ENCODE measurements at regions not wholly inside any gene's neighbourhood (a gene's known extent, or its start where the extent isn't known, plus 50 kb on each side); places are given as distances from the start of the nearest gene placed in this dataset.

- no peak overlapping the region for H3K4me3 ChIP-seq (ENCODE audit: low read depth, low read length)
- H3K27ac ChIP-seq (ENCODE audit: extremely low read depth, low read depth, low read length), result no peak overlapping the region
- ChIA-PET POLR2A (no interaction called here), CTCF (no interaction called here)
- H3K9me3 ChIP-seq (ENCODE audit: control insufficient read depth, insufficient read depth, low read depth, low read length), result no peaks in the 10 kb centered on the region
- no peaks in the 10 kb centered on the region for H3K4me1 ChIP-seq (ENCODE audit: control insufficient read depth, insufficient read depth, low read length)
- TF ChIP-seq ZNF513 (tag by site-specific recombination; IDR thresholded peaks at IDR 0.05) (no peak), KLF16 (tag by site-specific recombination; IDR thresholded peaks at IDR 0.05) (no peak), ZBTB6 (tag by site-specific recombination; IDR thresholded peaks at IDR 0.05) (no peak), ZNF362 (tag by site-specific recombination; IDR thresholded peaks at IDR 0.05) (no peak), ZNF626 (tag by site-specific recombination; IDR thresholded peaks at IDR 0.05) (no peak), ZNF776 (tag by site-specific recombination; IDR thresholded peaks at IDR 0.05; ENCODE audit: borderline replicate concordance) (no peak), ZNF10 (tag by site-specific recombination; IDR thresholded peaks at IDR 0.05) (no peak), ZNF843 (tag by site-specific recombination; IDR thresholded peaks at IDR 0.05) (no peak), PATZ1 (tag by site-specific recombination; IDR thresholded peaks at IDR 0.05) (no peak), ZNF529 (tag by site-specific recombination; IDR thresholded peaks at IDR 0.05; ENCODE audit: insufficient replicate concordance) (no peak), BCL11A (tag by site-specific recombination; IDR thresholded peaks at IDR 0.05; ENCODE audit: low read depth) (no peak), ZNF280D (tag by site-specific recombination; IDR thresholded peaks at IDR 0.05) (no peak), YY1 (tag by site-specific recombination; IDR thresholded peaks at IDR 0.05) (no peak)
- H3K36me3 ChIP-seq (ENCODE audit: control insufficient read depth in 2 of 2, insufficient read depth in 1 of 2, low read length in 2 of 2), result no peaks in the 10 kb centered on the region
Measured at GRCh38 chrX:131219271-131219670, 69.8 kb downstream of the IGSF1 start.

- H3K4me1 ChIP-seq (ENCODE audit: control insufficient read depth, insufficient read depth, low read length), result no peaks in the 10 kb centered on the region
- CTCF ChIA-PET, result no interaction called here
- no peaks in the 10 kb centered on the region for H3K9me3 ChIP-seq (ENCODE audit: control insufficient read depth, insufficient read depth, low read depth, low read length)
- POLR2A ChIA-PET, result no interaction called here
- H3K36me3 ChIP-seq (ENCODE audit: control insufficient read depth in 2 of 2, insufficient read depth in 1 of 2, low read length in 2 of 2), result no peaks in the 10 kb centered on the region
- no peak overlapping the region for H3K27ac ChIP-seq (ENCODE audit: extremely low read depth, low read depth, low read length)
- H3K4me3 ChIP-seq (ENCODE audit: low read depth, low read length), result no peak overlapping the region
- no peak for TF ChIP-seq ZNF692 (tag by site-specific recombination; IDR thresholded peaks at IDR 0.05)
- no peak for TF ChIP-seq ZNF548 (tag by site-specific recombination; IDR thresholded peaks at IDR 0.05)
- no peak for TF ChIP-seq ZNF837 (tag by site-specific recombination; IDR thresholded peaks at IDR 0.05)
- TF ChIP-seq ZNF18 (tag by site-specific recombination; IDR thresholded peaks at IDR 0.05), result no peak
- no peak for TF ChIP-seq ZNF670 (tag by site-specific recombination; IDR thresholded peaks at IDR 0.05; ENCODE audit: low read depth)
- no peak for TF ChIP-seq ZNF623 (tag by site-specific recombination; IDR thresholded peaks at IDR 0.05)
- no peak for TF ChIP-seq ZFP69B (tag by site-specific recombination; IDR thresholded peaks at IDR 0.05)
- TF ChIP-seq ZNF645 (tag by site-specific recombination; IDR thresholded peaks at IDR 0.05), result no peak
- TF ChIP-seq ZNF777 (tag by site-specific recombination; IDR thresholded peaks at IDR 0.05; ENCODE audit: borderline replicate concordance), result no peak
- TF ChIP-seq ZNF223 (tag by site-specific recombination; IDR thresholded peaks at IDR 0.05), result no peak
Measured at GRCh38 chrX:131217989-131218388, 71.1 kb downstream of the IGSF1 start.

Measured in HEK293 (cell line).